ENCODE measurements at regions not wholly inside any gene's neighbourhood (a gene's known extent, or its start where the extent isn't known, plus 50 kb on each side); places are given as distances from the start of the nearest gene placed in this dataset.

DNA sequence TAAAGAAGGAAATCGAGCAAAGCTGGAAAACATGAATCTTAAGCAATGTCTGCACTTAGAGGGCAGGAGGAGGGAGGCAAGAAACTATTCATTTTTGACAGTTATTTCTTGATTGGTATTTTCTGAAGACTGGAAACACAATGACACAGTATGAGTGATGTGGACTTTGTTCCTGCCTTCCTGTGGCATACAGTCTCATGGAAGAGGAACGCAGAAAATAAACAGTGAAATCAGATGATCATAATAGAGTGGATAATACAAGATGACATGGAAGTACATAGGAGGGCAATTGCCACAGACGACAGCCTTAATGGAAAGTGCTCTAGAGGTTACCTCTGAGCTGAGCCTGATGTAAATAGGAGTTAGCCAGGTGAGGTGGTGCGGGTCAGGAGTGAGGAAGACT lies 140.4 kb upstream of the MAX start:
- Histone ChIP-seq H2AFZ (ENCODE audit: low read length) (peak overlapping the region; percentile 1), H3K4me1 (ENCODE audit: insufficient read depth, low read length) (peaks cover 65% of the 10 kb centered on the region), H3K27me3 (ENCODE audit: control insufficient read depth in 1 of 2, insufficient read depth in 2 of 2, low read length in 2 of 2) (no peaks in the 10 kb centered on the region), H3K9ac (ENCODE audit: insufficient read depth, low read depth, low read length) (peak overlapping the region; percentile 81), H3K79me2 (ENCODE audit: insufficient read depth, low read length) (no peaks in the 10 kb centered on the region), H3K27ac (ENCODE audit: extremely low read length, insufficient read depth, low read length) (peak overlapping the region; percentile 78), H3K4me3 (replicated peaks in 1 of 3; ENCODE audit: insufficient read depth in 1 of 3, low read depth in 2 of 3, low read length in 3 of 3) (peak overlapping the region; percentile 39 to 60 (median 51); a peak in 5 of 6 replicates), H3K9me3 (ENCODE audit: low read length) (no peaks in the 10 kb centered on the region), H3K4me2 (ENCODE audit: low read depth, low read length) (peak overlapping the region; percentile 87), H3K36me3 (replicated peaks in 1 of 2; ENCODE audit: control insufficient read depth in 1 of 2, insufficient read depth in 2 of 2, low read length in 2 of 2) (no peaks in the 10 kb centered on the region), H4K20me1 (ENCODE audit: insufficient read depth, low read length) (no peaks in the 10 kb centered on the region)
- CTCF ChIA-PET (ENCODE audit: low intra/inter-chr PET ratio, low total read pairs) = interaction anchor here (1.0 kb wide), 1 partner anchor 21 kb away, joined by 3 read pairs; no protein-coding TSS in a partner anchor
- no TSS peak for BruUV-seq (replicated peaks)
- FAIRE-seq = peak; percentile 80
- in situ Hi-C loops (cut with HindIII; ENCODE audit: extremely low pct_ligation_motif_present, low pct_unique_long_range_greater_than_20kb) (no loop called here), intact Hi-C loops (cut with micrococcal nuclease; ENCODE audit: unreplicated experiment) (loop anchor here (1.0 kb wide), 1 partner anchor 15 kb away; no protein-coding TSS in a partner anchor)
- ATAC-seq = peak; percentile 72
- DNase-seq (ENCODE audit: low spot score) = peak; percentile 95
- WGBS (ENCODE audit: low lambda C conversion rate) = under 1% methylated on average over 4 of the region's 4 CpGs
- POLR2A ChIA-PET = interaction anchor here (0.8 to 5.8 kb wide), 13 partner anchors 9 to 171 kb away, joined by 3 to 72 read pairs (median 11); no protein-coding TSS in a partner anchor
- peak; percentile 59; the same call in 1 of the 2 replicates for TF ChIP-seq MEIS2 (CRISPR knock-in tag; IDR thresholded peaks at IDR 0.05)
- TF ChIP-seq DPF2 (CRISPR knock-in tag; IDR thresholded peaks at IDR 0.05; ENCODE audit: borderline replicate concordance, low read depth) = peak; percentile 87
- TF ChIP-seq ASH2L (IDR thresholded peaks at IDR 0.05; ENCODE audit: insufficient read length, low read depth, low read length) = peak; percentile 93
- TF ChIP-seq, protein P1, sequence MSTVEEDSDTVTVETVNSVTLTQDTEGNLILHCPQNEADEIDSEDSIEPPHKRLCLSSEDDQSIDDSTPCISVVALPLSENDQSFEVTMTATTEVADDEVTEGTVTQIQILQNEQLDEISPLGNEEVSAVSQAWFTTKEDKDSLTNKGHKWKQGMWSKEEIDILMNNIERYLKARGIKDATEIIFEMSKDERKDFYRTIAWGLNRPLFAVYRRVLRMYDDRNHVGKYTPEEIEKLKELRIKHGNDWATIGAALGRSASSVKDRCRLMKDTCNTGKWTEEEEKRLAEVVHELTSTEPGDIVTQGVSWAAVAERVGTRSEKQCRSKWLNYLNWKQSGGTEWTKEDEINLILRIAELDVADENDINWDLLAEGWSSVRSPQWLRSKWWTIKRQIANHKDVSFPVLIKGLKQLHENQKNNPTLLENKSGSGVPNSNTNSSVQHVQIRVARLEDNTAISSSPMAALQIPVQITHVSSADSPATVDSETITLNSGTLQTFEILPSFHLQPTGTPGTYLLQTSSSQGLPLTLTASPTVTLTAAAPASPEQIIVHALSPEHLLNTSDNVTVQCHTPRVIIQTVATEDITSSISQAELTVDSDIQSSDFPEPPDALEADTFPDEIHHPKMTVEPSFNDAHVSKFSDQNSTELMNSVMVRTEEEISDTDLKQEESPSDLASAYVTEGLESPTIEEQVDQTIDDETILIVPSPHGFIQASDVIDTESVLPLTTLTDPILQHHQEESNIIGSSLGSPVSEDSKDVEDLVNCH (CRISPR knock-in tag; IDR thresholded peaks at IDR 0.05) = no peak
- TF ChIP-seq, protein P2, sequence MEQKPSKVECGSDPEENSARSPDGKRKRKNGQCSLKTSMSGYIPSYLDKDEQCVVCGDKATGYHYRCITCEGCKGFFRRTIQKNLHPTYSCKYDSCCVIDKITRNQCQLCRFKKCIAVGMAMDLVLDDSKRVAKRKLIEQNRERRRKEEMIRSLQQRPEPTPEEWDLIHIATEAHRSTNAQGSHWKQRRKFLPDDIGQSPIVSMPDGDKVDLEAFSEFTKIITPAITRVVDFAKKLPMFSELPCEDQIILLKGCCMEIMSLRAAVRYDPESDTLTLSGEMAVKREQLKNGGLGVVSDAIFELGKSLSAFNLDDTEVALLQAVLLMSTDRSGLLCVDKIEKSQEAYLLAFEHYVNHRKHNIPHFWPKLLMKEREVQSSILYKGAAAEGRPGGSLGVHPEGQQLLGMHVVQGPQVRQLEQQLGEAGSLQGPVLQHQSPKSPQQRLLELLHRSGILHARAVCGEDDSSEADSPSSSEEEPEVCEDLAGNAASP (CRISPR knock-in tag; IDR thresholded peaks at IDR 0.05; ENCODE audit: borderline replicate concordance) = peak; percentile 37; the same call in 1 of the 2 replicates
- TF ChIP-seq RBAK (CRISPR knock-in tag; IDR thresholded peaks at IDR 0.05) = no peak
- TF ChIP-seq MTA3 (CRISPR knock-in tag; IDR thresholded peaks at IDR 0.05) = no peak
- TF ChIP-seq DNMT1 (CRISPR knock-in tag; IDR thresholded peaks at IDR 0.05) = no peak
- TF ChIP-seq, protein P3, sequence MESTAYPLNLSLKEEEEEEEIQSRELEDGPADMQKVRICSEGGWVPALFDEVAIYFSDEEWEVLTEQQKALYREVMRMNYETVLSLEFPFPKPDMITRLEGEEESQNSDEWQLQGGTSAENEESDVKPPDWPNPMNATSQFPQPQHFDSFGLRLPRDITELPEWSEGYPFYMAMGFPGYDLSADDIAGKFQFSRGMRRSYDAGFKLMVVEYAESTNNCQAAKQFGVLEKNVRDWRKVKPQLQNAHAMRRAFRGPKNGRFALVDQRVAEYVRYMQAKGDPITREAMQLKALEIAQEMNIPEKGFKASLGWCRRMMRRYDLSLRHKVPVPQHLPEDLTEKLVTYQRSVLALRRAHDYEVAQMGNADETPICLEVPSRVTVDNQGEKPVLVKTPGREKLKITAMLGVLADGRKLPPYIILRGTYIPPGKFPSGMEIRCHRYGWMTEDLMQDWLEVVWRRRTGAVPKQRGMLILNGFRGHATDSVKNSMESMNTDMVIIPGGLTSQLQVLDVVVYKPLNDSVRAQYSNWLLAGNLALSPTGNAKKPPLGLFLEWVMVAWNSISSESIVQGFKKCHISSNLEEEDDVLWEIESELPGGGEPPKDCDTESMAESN (CRISPR knock-in tag; conservative IDR thresholded peaks at IDR 0.05) = 0 out of 2 replicates have a peak, but pooled peaks have one; percentile 41
- TF ChIP-seq HMG20A (CRISPR knock-in tag; IDR thresholded peaks at IDR 0.05; ENCODE audit: borderline replicate concordance) = peak; percentile 77; the same call in 1 of the 2 replicates
- TF ChIP-seq NCOR1 (IDR thresholded peaks at IDR 0.05; ENCODE audit: borderline replicate concordance, low read length) = peak; percentile 58; the same call in 1 of the 2 replicates
- peak; percentile 57 for TF ChIP-seq CEBPG (CRISPR knock-in tag; IDR thresholded peaks at IDR 0.05)
- TF ChIP-seq DDIT3 (CRISPR knock-in tag; IDR thresholded peaks at IDR 0.05) = no peak
- no peak for TF ChIP-seq GMEB1 (CRISPR knock-in tag; IDR thresholded peaks at IDR 0.05; ENCODE audit: borderline replicate concordance)
- 0 out of 2 replicates have a peak, but pooled peaks have one; percentile 52 for TF ChIP-seq SMARCC2 (IDR thresholded peaks at IDR 0.05)
- no peak for TF ChIP-seq KDM1A (CRISPR knock-in tag; IDR thresholded peaks at IDR 0.05)
- TF ChIP-seq KDM4B (CRISPR knock-in tag; IDR thresholded peaks at IDR 0.05) = 0 out of 2 replicates have a peak, but pooled peaks have one; percentile 35
- TF ChIP-seq ZNF747 (CRISPR knock-in tag; IDR thresholded peaks at IDR 0.05; ENCODE audit: borderline replicate concordance) = 0 out of 2 replicates have a peak, but pooled peaks have one; percentile 21
